HG03558 (cell line): ENCODE measurements at regions not wholly inside any gene's neighbourhood (a gene's known extent, or its start where the extent isn't known, plus 50 kb on each side); places are given as distances from the start of the nearest gene placed in this dataset.

Experiments used
- ATAC-seq: cut with Tn5 transposase; IDR thresholded peaks from one replicate; pipeline ENCODE4 v1.9.1; 2021; ENCODE audit warnings: moderate number of reproducible peaks; ENCODE audit not compliant: unreplicated experiment; ENCODE audit errors: extremely low read depth

- ATAC-seq = no peak
Measured at GRCh38 chr7:25358926-25359325, 130.6 kb upstream of the NPVF start.

GRCh38 chr7:25359471-25360059 is 131.3 kb upstream of the NPVF start:
- no peak for ATAC-seq

- no peak for ATAC-seq
Measured at GRCh38 chr7:25360451-25360850, 132.2 kb upstream of the NPVF start.

- no peak for ATAC-seq
Measured at GRCh38 chr7:25361387-25361786, 133.1 kb upstream of the NPVF start.

- no peak for ATAC-seq
Measured at GRCh38 chr7:25361863-25362262, 133.6 kb upstream of the NPVF start.

- no peak for ATAC-seq
Measured at GRCh38 chr7:25368599-25369201, 140.4 kb upstream of the NPVF start.

- ATAC-seq = no peak
Measured at GRCh38 chr7:25369786-25370185, 141.5 kb upstream of the NPVF start.

- no peak for ATAC-seq
Measured at GRCh38 chr7:25371972-25372371, 143.7 kb upstream of the NPVF start.

GRCh38 chr7:25375805-25376600 is 147.7 kb upstream of the NPVF start:
- no peak for ATAC-seq

GRCh38 chr7:25379351-25380300 is 151.3 kb upstream of the NPVF start:
- ATAC-seq = no peak

- no peak for ATAC-seq
Measured at GRCh38 chr7:25381818-25382589, 153.7 kb upstream of the NPVF start.

GRCh38 chr7:25382869-25383268 is 154.6 kb upstream of the NPVF start:
- ATAC-seq = no peak

- ATAC-seq = no peak
Measured at GRCh38 chr7:25383402-25383801, 155.1 kb upstream of the NPVF start.

- no peak for ATAC-seq
Measured at GRCh38 chr7:25384788-25385505, 156.7 kb upstream of the NPVF start.

- ATAC-seq = no peak
Measured at GRCh38 chr7:25385506-25386136, 157.3 kb upstream of the NPVF start.

- no peak for ATAC-seq
Measured at GRCh38 chr7:25386311-25386744, 158.0 kb upstream of the NPVF start.

- no peak for ATAC-seq
Measured at GRCh38 chr7:25388681-25389080, 160.4 kb upstream of the NPVF start.

- ATAC-seq = no peak
Measured at GRCh38 chr7:25389489-25390106, 161.3 kb upstream of the NPVF start.
